Epithelial cell of esophagus (primary cell): ENCODE measurements at regions not wholly inside any gene's neighbourhood (a gene's known extent, or its start where the extent isn't known, plus 50 kb on each side); places are given as distances from the start of the nearest gene placed in this dataset.

Experiments
- DNase-seq: peaks from one replicate; pipeline ENCODE4 v3.0.0; 2010; ENCODE audit warnings: low read depth
- H3K4me3 ChIP-seq: 2 replicates; pipeline ENCODE4 v1.5.1; 2011; ENCODE audit warnings: mild to moderate bottlenecking, low read length, control low read depth
- TF ChIP-seq, protein P1 (sequence below): IDR thresholded peaks from 2 replicates; pipeline ENCODE4 v1.5.1; 2011; ENCODE audit warnings: low read depth, mild to moderate bottlenecking, low read length, control low read depth, inconsistent platforms; ENCODE audit not compliant: insufficient read depth; ENCODE audit errors: missing control alignments

DNA sequence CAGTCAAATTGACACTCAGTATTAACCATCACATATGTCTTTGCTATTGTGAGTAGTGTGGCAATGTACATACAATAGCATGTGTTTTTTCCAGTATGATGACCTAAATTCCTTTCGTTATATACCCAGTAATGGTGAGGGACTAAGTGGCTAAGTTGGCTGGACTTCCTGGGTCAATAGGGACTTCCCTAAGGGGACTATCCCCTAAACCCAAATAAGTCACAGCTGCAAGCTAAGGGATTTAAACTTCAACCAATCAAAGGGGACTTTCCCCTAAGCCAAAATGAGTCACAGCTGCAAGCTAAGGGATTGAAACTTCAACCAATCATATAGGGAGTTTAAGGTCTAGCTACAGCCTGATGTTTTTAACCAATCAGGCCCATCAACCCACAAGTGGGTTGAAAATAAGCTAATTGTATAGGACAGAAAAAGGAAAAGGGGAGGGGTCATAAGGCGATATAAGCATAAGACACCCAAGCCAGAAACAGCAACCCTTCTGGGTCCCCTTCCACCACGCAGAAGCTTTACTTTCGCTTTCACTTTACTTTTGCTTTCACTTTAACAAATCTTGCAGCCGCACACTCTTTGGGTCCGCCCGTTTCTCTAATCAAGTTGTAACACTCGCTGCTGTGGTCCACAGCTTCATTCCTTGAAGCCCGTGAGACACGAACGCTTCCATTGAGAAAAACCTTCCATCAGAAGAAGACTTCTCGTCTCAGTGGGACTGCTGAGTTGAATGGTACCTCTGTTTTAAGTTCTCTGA lies 404.4 kb downstream of the FLRT2 start:
- H3K4me3 ChIP-seq: peak overlapping the region; percentile 33
- TF ChIP-seq, protein P1, sequence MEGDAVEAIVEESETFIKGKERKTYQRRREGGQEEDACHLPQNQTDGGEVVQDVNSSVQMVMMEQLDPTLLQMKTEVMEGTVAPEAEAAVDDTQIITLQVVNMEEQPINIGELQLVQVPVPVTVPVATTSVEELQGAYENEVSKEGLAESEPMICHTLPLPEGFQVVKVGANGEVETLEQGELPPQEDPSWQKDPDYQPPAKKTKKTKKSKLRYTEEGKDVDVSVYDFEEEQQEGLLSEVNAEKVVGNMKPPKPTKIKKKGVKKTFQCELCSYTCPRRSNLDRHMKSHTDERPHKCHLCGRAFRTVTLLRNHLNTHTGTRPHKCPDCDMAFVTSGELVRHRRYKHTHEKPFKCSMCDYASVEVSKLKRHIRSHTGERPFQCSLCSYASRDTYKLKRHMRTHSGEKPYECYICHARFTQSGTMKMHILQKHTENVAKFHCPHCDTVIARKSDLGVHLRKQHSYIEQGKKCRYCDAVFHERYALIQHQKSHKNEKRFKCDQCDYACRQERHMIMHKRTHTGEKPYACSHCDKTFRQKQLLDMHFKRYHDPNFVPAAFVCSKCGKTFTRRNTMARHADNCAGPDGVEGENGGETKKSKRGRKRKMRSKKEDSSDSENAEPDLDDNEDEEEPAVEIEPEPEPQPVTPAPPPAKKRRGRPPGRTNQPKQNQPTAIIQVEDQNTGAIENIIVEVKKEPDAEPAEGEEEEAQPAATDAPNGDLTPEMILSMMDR: no peak
- peak; percentile 2 for DNase-seq

- no peak overlapping the region for H3K4me3 ChIP-seq
- TF ChIP-seq, protein P1: no peak
- DNase-seq: no peak
Observed at GRCh38 chr14:85921241-85921640, 391.3 kb downstream of the FLRT2 start.

- no peak for DNase-seq
- no peak overlapping the region for H3K4me3 ChIP-seq
- TF ChIP-seq, protein P1: no peak
Observed at GRCh38 chr14:85917716-85918115, 387.8 kb downstream of the FLRT2 start.

GRCh38 chr14:85915711-85916110 lies 385.8 kb downstream of the FLRT2 start:
- TF ChIP-seq, protein P1: no peak
- no peak for DNase-seq
- H3K4me3 ChIP-seq: no peak overlapping the region

GRCh38 chr14:85912141-85912540 lies 382.2 kb downstream of the FLRT2 start:
- TF ChIP-seq, protein P1: no peak
- DNase-seq: no peak
- H3K4me3 ChIP-seq: no peak overlapping the region

DNA sequence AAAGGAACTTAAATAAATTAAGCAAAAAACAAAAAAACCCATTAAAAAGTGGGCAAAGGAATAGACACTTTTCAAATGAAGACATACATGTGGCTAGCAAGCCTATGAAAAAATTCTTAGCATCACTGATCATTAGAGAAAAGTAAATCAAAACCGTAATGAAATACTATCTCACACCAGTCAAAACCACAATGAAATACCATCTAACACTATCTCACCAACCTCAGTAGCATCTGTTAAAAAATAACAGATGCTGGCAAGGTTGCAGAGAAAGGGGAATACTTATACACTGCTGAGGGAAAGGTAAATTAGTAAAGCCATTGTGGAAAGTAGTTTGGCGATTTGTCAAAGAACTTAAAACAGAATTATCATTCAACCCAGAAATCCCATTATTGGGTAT lies 381.1 kb downstream of the FLRT2 start:
- DNase-seq: no peak
- TF ChIP-seq, protein P1: no peak
- H3K4me3 ChIP-seq: no peak overlapping the region

DNA sequence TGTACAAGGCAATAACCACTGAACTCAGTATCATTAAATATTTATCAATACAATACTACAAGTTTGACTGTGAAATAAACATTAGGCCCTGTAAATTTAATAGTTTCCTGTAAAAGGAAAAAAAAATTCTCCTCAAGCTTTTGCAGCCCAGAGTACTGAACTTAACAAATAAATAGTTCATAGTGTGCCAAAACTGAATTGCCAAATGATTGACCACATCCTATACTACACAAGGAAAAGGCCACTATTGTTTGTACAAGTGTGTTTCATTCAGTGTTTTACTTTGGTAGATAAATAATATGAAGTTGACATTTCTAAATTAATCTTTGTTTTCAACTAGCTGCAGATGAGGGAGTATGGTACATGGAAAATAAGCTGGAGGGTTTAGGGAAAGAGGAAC lies 379.6 kb downstream of the FLRT2 start:
- TF ChIP-seq, protein P1: no peak
- H3K4me3 ChIP-seq: no peak overlapping the region
- no peak for DNase-seq
